ENCODE measurements at regions not wholly inside any gene's neighbourhood (a gene's known extent, or its start where the extent isn't known, plus 50 kb on each side); places are given as distances from the start of the nearest gene placed in this dataset.
"Not testable (repeated sequence)": the region's sequence is repeated elsewhere in the genome, so short reads cannot be mapped to it uniquely, and the experiment has no call there.

- not testable (repeated sequence) for TF ChIP-seq EZH2phosphoT487 (IDR thresholded peaks at IDR 0.05; ENCODE audit: insufficient read depth, low read depth); EZH2 (IDR thresholded peaks at IDR 0.05; ENCODE audit: insufficient read depth, poor library complexity, severe bottlenecking)
These were observed 143.4 kb upstream of the POGK start for GRCh38 chr1:166695834-166696233.

All from GM23248 (cell line).